ENCODE measurements at regions not wholly inside any gene's neighbourhood (a gene's known extent, or its start where the extent isn't known, plus 50 kb on each side); places are given as distances from the start of the nearest gene placed in this dataset.
A peak's percentile ranks its signal among the peaks of the same experiment; 100 is the strongest.

- 85 to 93% (median 86%) methylated on average over 7 of the region's 7 CpGs for WGBS, 3 donors
- H3K4me3 ChIP-seq: no peak overlapping the region
- intact Hi-C loops (cut with DNase I): no loop called here
- TF ChIP-seq CTCF (IDR thresholded peaks at IDR 0.05): no peak
- no peak for TF ChIP-seq EP300 (IDR thresholded peaks at IDR 0.05)
- TF ChIP-seq POLR2A (IDR thresholded peaks at IDR 0.05): no peak
- H3K4me1 ChIP-seq (ENCODE audit: insufficient read depth): peaks cover 4% of the 10 kb centered on the region
- no peak for DNase-seq
- no peaks in the 10 kb centered on the region for H3K36me3 ChIP-seq
- no peaks in the 10 kb centered on the region for H3K27me3 ChIP-seq
- H3K9me3 ChIP-seq: no peaks in the 10 kb centered on the region
- H3K27ac ChIP-seq: no peak overlapping the region
Observed at GRCh38 chr5:68475476-68475983, 260.0 kb downstream of the PIK3R1 start.

GRCh38 chr5:68476854-68477253 lies 261.3 kb downstream of the PIK3R1 start:
- Histone ChIP-seq H3K27me3 (no peaks in the 10 kb centered on the region), H3K9me3 (no peaks in the 10 kb centered on the region), H3K27ac (no peak overlapping the region), H3K36me3 (no peaks in the 10 kb centered on the region), H3K4me3 (no peak overlapping the region), H3K4me1 (ENCODE audit: insufficient read depth) (peaks cover 4% of the 10 kb centered on the region)
- WGBS, 3 donors: 80 to 96% (median 95%) methylated on average over 3 of the region's 3 CpGs
- no peak for DNase-seq
- intact Hi-C loops (cut with DNase I): no loop called here
- TF ChIP-seq POLR2A (IDR thresholded peaks at IDR 0.05) (no peak), EP300 (IDR thresholded peaks at IDR 0.05) (no peak), CTCF (IDR thresholded peaks at IDR 0.05) (no peak)

- no peak overlapping the region for H3K4me3 ChIP-seq
- no peaks in the 10 kb centered on the region for H3K36me3 ChIP-seq
- no peaks in the 10 kb centered on the region for H3K27me3 ChIP-seq
- intact Hi-C loops (cut with DNase I): no loop called here
- no peak for TF ChIP-seq EP300 (IDR thresholded peaks at IDR 0.05)
- TF ChIP-seq CTCF (IDR thresholded peaks at IDR 0.05): no peak
- TF ChIP-seq POLR2A (IDR thresholded peaks at IDR 0.05): no peak
- peaks cover 4% of the 10 kb centered on the region for H3K4me1 ChIP-seq (ENCODE audit: insufficient read depth)
- H3K27ac ChIP-seq: peak overlapping the region in 1 of 2 donors; percentile 46
- H3K9me3 ChIP-seq: no peaks in the 10 kb centered on the region
- WGBS, 3 donors: 49 to 51% (median 49%) methylated on average over 2 of the region's 2 CpGs
- no peak for DNase-seq
Observed at GRCh38 chr5:68478301-68479095, 262.9 kb downstream of the PIK3R1 start.

- H3K27me3 ChIP-seq: no peaks in the 10 kb centered on the region
- H3K9me3 ChIP-seq: no peaks in the 10 kb centered on the region
- intact Hi-C loops (cut with DNase I): no loop called here
- no peak overlapping the region for H3K27ac ChIP-seq
- DNase-seq: no peak
- peaks cover 4% of the 10 kb centered on the region for H3K4me1 ChIP-seq (ENCODE audit: insufficient read depth)
- no peaks in the 10 kb centered on the region for H3K36me3 ChIP-seq
- TF ChIP-seq CTCF (IDR thresholded peaks at IDR 0.05) (no peak), EP300 (IDR thresholded peaks at IDR 0.05) (no peak), POLR2A (IDR thresholded peaks at IDR 0.05) (no peak)
- WGBS, 3 donors: 67 to 69% (median 69%) methylated on average over 2 of the region's 2 CpGs
- H3K4me3 ChIP-seq: no peak overlapping the region
Observed at GRCh38 chr5:68479524-68479923, 264.0 kb downstream of the PIK3R1 start.

Data from ovary (tissue), 7 donors.